Thyroid gland (tissue), 4 donors: ENCODE measurements at regions not wholly inside any gene's neighbourhood (a gene's known extent, or its start where the extent isn't known, plus 50 kb on each side); places are given as distances from the start of the nearest gene placed in this dataset.

Experiments used
- DNase-seq, 2 donors: peaks; one replicate each; pipeline ENCODE4 v3.0.0-alpha.2; 2019
- H3K27ac ChIP-seq, 3 donors: fragments of 200-600 bp; sonication (generic); 1 replicate in 2 of 3; 2 replicates in 1 of 3; pipeline ENCODE4 v1.5.1; 2016 to 2019; ENCODE audit warnings: mild to moderate bottlenecking in 1 of 3, moderate library complexity in 1 of 3
- H3K27me3 ChIP-seq: fragments of 200-600 bp; sonication (generic); one replicate; pipeline ENCODE4 v1.5.1; 2019
- H3K36me3 ChIP-seq, 2 donors: fragments of 200-600 bp; sonication (generic); one replicate each; pipeline ENCODE4 v1.5.1; 2016 to 2019
- H3K4me1 ChIP-seq, 2 donors: fragments of 200-600 bp; sonication (generic); one replicate each; pipeline ENCODE4 v1.5.1; 2017 to 2019
- H3K4me3 ChIP-seq, 3 donors: fragments of 200-600 bp; sonication (generic); replicated peaks in 1 of 3; 1 replicate in 2 of 3; 2 replicates in 1 of 3; pipeline ENCODE4 v1.5.1; 2016; ENCODE audit warnings: mild to moderate bottlenecking in 1 of 3
- H3K9me3 ChIP-seq: fragments of 200-600 bp; sonication (generic); one replicate; pipeline ENCODE4 v1.5.1; 2017
- CTCF ChIP-seq, 6 experiments: fragments of 200-600 bp in 3 of 6; fragments of 450-650 bp in 3 of 6; sonication (generic) in 3 of 6; IDR thresholded peaks; one replicate each; pipeline ENCODE4 v1.5.1; 2016 to 2019; ENCODE audit warnings: antibody characterized with exemption in 6 of 6, mild to moderate bottlenecking in 2 of 6, inconsistent platforms in 1 of 6, moderate library complexity in 1 of 6
- POLR2A ChIP-seq, 2 donors: fragments of 450-650 bp; IDR thresholded peaks; one replicate each; pipeline ENCODE4 v1.6.1; 2017; ENCODE audit warnings: antibody characterized with exemption in 2 of 2, mild to moderate bottlenecking in 2 of 2, moderate library complexity in 1 of 2
- WGBS, 2 donors: methylation state at CpG; one replicate each; pipeline ENCODE4 v1.1.5; 2017; 5-methylcytosine and 5-hydroxymethylcytosine counted together
- intact Hi-C: fragments of 100-400 bp; cut with DNase I; formaldehyde crosslinking; loops from one replicate; pipeline ENCODE4 v1.15.1; 2023

- H3K36me3 ChIP-seq: no peaks in the 10 kb centered on the region
- H3K9me3 ChIP-seq: no peaks in the 10 kb centered on the region
- H3K4me1 ChIP-seq: peaks cover 0 to 4% of the 10 kb centered on the region in 2 donors
- DNase-seq: no peak
- 94 to 96% methylated on average over 3 of the region's 3 CpGs for WGBS, 2 donors
- TF ChIP-seq CTCF (IDR thresholded peaks at IDR 0.05) (no peak), POLR2A (IDR thresholded peaks at IDR 0.05) (no peak)
- H3K27ac ChIP-seq: no peak overlapping the region
- intact Hi-C loops: no loop called here
- H3K27me3 ChIP-seq: no peaks in the 10 kb centered on the region
- H3K4me3 ChIP-seq: no peak overlapping the region
These were observed 419.4 kb upstream of the MGMT start for GRCh38 chr10:129047600-129047999.

GRCh38 chr10:129048513-129048912 lies 418.5 kb upstream of the MGMT start:
- H3K4me3 ChIP-seq: no peak overlapping the region
- no peak for DNase-seq
- intact Hi-C loops: no loop called here
- H3K27me3 ChIP-seq: no peaks in the 10 kb centered on the region
- no peaks in the 10 kb centered on the region for H3K36me3 ChIP-seq
- TF ChIP-seq POLR2A (IDR thresholded peaks at IDR 0.05): no peak
- TF ChIP-seq CTCF (IDR thresholded peaks at IDR 0.05): no peak
- WGBS, 2 donors: 47 to 48% methylated on average over 12 of the region's 12 CpGs
- H3K27ac ChIP-seq: no peak overlapping the region
- H3K9me3 ChIP-seq: no peaks in the 10 kb centered on the region
- peaks cover 0 to 4% of the 10 kb centered on the region in 2 donors for H3K4me1 ChIP-seq

GRCh38 chr10:129049501-129049900 lies 417.5 kb upstream of the MGMT start:
- H3K4me3 ChIP-seq: no peak overlapping the region
- H3K4me1 ChIP-seq: peaks cover 0 to 4% of the 10 kb centered on the region in 2 donors
- H3K27ac ChIP-seq: no peak overlapping the region
- H3K36me3 ChIP-seq: no peaks in the 10 kb centered on the region
- intact Hi-C loops: no loop called here
- no peaks in the 10 kb centered on the region for H3K27me3 ChIP-seq
- TF ChIP-seq CTCF (IDR thresholded peaks at IDR 0.05) (no peak), POLR2A (IDR thresholded peaks at IDR 0.05) (no peak)
- H3K9me3 ChIP-seq: no peaks in the 10 kb centered on the region
- DNase-seq: no peak
- 89 to 91% methylated on average over 7 of the region's 7 CpGs for WGBS, 2 donors

GRCh38 chr10:129055225-129055624 lies 411.8 kb upstream of the MGMT start:
- Histone ChIP-seq H3K27me3 (no peaks in the 10 kb centered on the region), H3K27ac (no peak overlapping the region), H3K36me3 (no peaks in the 10 kb centered on the region), H3K4me1 (no peaks in the 10 kb centered on the region), H3K9me3 (no peaks in the 10 kb centered on the region), H3K4me3 (no peak overlapping the region)
- TF ChIP-seq POLR2A (IDR thresholded peaks at IDR 0.05) (no peak), CTCF (IDR thresholded peaks at IDR 0.05) (no peak)
- no peak for DNase-seq
- intact Hi-C loops: no loop called here
- WGBS, 2 donors: 74 to 81% methylated on average over 8 to 9 of the region's 9 CpGs

- 60 to 67% methylated on average over 8 to 17 of the region's 17 CpGs for whole genome bisulfite sequencing, 2 donors
- no peak for TF ChIP-seq CTCF (IDR thresholded peaks at IDR 0.05)
- TF ChIP-seq POLR2A (IDR thresholded peaks at IDR 0.05): no peak
- no peaks in the 10 kb centered on the region for H3K36me3 ChIP-seq
These were observed 411.1 kb upstream of the MGMT start for GRCh38 chr10:129055986-129056385.

More at GRCh38 chr10:129055986-129056385, 411.1 kb upstream of the MGMT start:
- Histone ChIP-seq H3K27ac (no peak overlapping the region), H3K9me3 (no peaks in the 10 kb centered on the region), H3K4me1 (no peaks in the 10 kb centered on the region), H3K4me3 (no peak overlapping the region), H3K27me3 (no peaks in the 10 kb centered on the region)
- intact Hi-C loops: no loop called here
- no peak for DNase-seq
